GM18951 (cell line): ENCODE measurements at regions not wholly inside any gene's neighbourhood (a gene's known extent, or its start where the extent isn't known, plus 50 kb on each side); places are given as distances from the start of the nearest gene placed in this dataset.

Source experiments
- POLR2A ChIP-seq: IDR thresholded peaks from 4 replicates; pipeline ENCODE4 v1.6.1; 2011; ENCODE audit warnings: mild to moderate bottlenecking; ENCODE audit not compliant: insufficient read length, insufficient read depth; ENCODE audit errors: extremely low read depth
- in situ Hi-C: fragments of 300-500 bp; cut with MboI; formaldehyde crosslinking; loops from one replicate; pipeline ENCODE4 v1.12.0; 2022; ENCODE audit warnings: low sequenced_read_pairs, mixed read lengths, inconsistent platforms; ENCODE audit not compliant: unreplicated experiment

DNA sequence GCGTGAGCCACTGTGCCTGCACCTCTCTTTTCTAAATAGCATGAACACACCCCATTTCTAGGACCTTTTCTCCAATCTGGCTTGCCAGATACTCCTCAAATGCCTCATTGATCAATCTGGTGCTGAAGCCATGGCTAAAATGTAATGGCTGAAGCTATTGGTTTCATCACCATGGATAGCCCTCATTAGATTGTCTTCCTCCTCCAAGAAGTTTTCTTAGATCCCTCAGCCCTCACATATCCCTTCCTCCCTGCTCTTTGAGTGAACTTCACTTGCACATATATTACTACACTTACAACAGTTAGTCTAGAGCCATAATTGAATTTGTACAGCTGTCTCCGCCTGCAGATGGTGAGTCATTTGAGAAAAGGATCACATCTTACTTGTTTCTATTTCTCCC is 77.9 kb upstream of the TOX3 start:
- no peak for TF ChIP-seq POLR2A
- in situ Hi-C loops = no loop called here

DNA sequence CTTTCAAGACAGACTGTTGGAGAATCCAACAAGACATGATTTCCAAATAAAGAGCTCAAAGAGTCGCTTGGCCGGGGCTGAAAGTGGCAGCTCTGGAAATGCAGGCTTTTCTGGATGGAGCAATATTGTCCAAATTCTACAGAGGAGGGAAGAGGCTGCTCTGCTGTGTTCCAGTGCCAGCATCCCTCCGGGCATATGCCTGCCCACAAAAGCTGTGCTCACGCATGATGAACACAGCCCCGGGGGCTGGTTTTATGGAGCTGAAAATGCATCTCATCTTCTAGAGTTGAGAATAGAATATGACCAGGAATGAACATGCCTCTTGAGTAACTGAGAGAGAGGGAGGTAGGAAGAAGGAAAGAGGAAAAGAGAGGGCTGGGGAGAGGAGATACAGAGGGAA is 74.7 kb upstream of the TOX3 start:
- no peak for TF ChIP-seq POLR2A
- in situ Hi-C loops = no loop called here

DNA sequence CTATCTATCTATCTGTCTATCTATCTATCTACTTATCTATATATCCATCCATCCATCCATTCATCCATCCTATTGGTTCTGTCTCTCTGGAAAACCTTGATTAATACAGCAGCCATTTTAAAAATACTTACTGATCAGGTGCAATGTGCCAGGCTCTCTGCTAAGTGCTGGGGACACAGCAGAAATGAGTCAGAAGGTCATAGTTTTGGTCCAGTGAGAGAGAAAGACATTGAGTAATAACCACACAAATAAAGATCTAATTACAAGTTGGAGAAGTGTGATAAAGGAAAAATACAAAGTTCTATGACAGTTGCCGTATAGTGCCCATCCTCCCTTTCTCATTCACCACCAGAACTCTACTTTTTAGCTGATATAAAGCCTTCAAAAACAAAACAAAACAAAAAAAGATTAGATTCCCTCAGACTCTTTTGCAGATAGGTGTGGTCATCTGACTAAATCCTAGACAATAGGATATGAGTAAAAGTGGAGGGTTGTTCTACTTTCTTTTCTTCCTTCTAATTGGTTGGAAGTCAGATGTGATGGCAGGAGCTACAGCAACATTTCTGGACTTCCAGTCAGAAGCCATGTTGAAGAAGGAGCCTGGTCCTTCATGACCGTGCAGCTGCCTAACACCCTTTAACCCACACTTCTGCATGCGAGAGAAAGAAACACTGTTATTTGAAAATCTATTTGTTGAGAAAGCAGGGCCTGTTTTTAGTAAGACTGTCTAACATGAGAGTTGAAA is 72.0 kb upstream of the TOX3 start:
- no peak for TF ChIP-seq POLR2A
- in situ Hi-C loops = no loop called here

DNA sequence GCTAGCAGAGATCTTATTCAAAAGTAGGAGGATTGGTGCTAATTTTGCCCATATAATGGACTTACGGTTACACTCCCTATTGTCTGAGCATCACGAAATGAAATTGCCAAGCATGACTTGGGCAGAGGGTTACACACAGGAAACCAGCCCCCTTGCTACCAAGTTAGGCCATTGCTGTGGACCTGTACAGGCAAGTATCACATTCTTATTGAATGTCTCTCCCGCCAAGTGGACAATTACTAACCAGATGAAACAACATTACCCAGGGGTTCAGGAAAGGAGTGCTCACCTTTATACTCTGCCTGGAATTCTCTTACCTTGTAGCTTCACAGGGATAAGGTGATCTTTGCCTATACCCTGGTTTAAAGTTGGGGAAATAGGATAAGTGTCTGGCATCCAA is 70.6 kb upstream of the TOX3 start:
- in situ Hi-C loops = no loop called here
- no peak for TF ChIP-seq POLR2A

DNA sequence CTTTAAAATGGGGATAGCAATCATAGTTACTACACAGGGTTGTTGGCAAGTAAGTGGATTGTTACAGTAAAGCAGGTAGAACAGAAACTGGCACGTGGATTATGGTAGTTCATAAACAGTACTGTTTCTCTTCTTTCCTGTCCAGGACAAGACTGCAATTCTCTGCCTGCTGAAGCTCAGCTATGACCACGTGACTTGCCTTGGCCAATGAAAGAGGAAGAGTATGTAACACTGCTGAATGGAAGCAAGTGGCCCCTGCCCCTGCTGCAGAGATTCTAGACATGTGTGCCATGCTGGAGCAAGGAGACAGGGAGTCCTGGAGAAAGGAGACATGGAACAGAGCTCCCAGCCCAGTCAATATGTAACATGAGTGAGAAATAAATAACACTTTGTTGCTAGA is 66.6 kb upstream of the TOX3 start:
- TF ChIP-seq POLR2A = no peak
- in situ Hi-C loops = no loop called here

DNA sequence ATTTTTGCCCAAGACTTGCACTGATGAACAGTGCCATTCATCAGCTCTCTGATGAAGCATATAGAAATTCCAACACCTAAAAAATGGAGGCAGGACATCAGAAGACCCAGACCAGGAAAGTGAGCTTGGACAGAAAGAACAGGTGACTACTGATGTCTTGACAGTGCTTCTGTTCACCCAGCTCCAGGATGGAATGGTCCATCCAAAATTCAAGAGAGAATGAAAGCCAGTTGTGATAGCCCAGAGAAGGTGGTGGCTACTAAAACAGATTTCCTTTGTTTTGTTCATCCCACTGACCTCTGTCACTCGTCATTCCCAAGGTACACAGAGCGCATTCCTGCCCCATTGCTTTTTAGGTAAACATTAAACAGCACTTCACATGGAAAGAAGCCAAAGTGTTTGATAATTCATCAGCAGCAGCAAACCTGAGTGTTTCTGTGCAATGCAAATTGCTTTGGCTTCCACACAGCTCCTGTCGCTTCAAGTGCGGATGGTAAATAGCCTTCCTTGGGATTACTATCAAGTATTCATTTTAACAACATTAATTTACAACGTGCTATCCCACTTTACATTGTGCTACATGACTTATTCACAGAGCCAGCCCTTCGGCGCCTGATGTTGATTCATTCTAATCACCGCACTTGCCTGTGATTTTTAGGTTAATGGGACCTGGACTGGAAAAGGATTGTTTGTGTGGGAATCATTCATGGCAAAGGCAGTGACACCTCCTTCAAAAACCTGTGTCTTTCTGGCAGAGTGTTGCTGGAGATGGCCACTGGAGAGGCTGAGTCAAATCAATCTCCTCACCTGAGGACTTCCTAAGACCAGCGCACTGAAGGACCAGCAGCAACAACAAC is 65.1 kb upstream of the TOX3 start:
- no peak for TF ChIP-seq POLR2A
- in situ Hi-C loops = no loop called here

DNA sequence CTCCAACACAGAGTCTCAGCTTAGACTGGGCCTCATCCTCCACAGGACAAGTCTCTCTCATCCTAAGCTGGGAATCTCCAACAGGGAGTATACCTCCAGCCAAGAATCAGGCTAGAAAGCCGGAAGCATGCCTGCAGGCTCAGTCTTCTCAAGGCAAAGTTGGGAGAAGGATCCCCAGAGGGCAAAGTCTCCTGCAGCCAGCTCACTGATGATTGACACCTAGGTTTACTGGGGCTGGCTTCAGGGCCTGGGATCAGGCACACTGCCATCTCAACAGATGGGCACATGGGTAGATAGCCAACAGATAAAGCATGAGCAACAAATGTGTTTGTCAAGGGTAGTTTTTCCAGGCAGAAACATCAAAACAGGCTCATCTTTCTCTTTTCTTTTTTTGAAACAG is 56.1 kb upstream of the TOX3 start:
- in situ Hi-C loops = no loop called here
- TF ChIP-seq POLR2A = no peak

DNA sequence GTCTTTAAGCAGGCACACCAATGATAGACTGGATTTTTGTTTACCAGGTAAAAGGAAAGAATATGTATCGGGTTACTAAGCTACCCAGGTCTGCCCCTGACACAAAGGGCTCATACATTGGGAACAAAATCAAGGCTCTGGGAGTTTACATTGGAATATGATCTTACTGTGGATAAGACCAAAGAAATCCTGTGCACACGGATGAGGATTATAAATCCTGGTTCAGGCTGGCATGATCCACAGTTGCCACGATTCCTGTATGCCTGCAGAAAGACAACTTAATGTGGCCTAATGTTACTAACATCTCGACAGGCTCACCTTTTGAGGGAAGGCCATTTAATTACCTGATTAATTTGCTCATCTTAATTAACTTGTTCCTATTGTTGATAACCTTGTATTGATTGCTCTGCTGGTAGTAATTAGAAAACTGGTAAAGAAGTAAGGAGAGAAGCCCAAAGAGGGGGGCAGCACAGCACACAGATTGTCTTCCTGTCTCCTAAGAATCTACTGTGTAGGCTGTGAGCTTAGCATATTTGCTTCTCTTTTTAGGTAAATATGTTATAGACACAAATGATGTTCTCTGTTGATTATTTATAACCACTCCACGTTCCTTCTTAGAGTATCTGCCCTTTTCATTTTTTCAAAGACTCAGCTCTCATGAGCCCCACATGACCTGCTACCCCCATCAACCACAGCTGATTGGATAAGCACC is 51.0 kb upstream of the TOX3 start:
- TF ChIP-seq POLR2A = no peak
- in situ Hi-C loops = no loop called here

DNA sequence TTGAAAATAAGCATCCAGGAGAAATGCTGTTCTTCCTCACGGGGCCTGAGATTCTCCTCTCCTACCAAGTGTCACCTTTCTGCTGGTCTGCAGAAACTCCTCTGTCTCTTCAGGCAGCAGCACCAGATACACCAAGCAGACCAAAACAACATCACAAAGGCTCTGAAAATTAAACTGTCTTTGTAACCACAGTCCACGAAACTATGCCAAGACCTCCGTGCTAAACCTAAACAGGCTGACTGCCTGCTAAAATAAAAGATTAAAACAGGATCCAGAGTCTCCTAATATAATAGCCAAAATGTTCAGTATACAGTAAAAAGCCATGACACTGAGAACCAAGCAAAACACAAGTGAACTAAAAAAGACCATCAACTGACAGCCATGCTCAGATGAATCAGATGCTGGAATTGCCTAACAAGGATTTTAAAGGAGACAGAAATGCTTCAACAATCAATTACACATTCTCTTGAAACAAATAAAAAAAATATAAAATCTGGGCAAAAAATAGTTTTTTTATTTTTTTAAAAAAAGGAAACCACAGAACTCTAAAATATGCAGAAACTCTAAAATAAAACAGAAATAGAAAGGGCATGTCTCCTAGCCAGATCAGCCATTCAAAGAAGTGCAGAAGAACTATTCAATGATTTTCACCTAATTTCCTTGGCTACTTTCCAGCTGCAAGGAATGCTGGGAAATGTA is 50.3 kb upstream of the TOX3 start:
- in situ Hi-C loops = no loop called here
- no peak for TF ChIP-seq POLR2A
